Body of pancreas (tissue), 4 donors: ENCODE measurements at regions not wholly inside any gene's neighbourhood (a gene's known extent, or its start where the extent isn't known, plus 50 kb on each side); places are given as distances from the start of the nearest gene placed in this dataset.

ENCODE experiments used
- CTCF ChIP-seq, 7 experiments: fragments of 450-650 bp in 4 of 7; fragments of 200-600 bp in 3 of 7; sonication (generic) in 3 of 7; IDR thresholded peaks; one replicate each; pipeline ENCODE4 v1.5.1; 2016 to 2019; ENCODE audit warnings: antibody characterized with exemption in 7 of 7
- POLR2A ChIP-seq, 3 donors: fragments of 450-650 bp; IDR thresholded peaks; one replicate each; pipeline ENCODE4 v1.6.1; 2016; ENCODE audit warnings: antibody characterized with exemption in 3 of 3, mild to moderate bottlenecking in 2 of 3

GRCh38 chr10:120271696-120272095 lies 185.3 kb upstream of the PLPP4 start:
- TF ChIP-seq POLR2A (IDR thresholded peaks at IDR 0.05) (no peak), CTCF (IDR thresholded peaks at IDR 0.05) (no peak)
